Pancreas (tissue), 10 donors: ENCODE measurements at regions not wholly inside any gene's neighbourhood (a gene's known extent, or its start where the extent isn't known, plus 50 kb on each side); places are given as distances from the start of the nearest gene placed in this dataset.

Experiments
- ATAC-seq, 4 donors: fragments of 200-7000 bp; cut with Tn5 transposase; one replicate each; pipeline versions ENCODE4 v1.8.0 to v1.9.1; 2020; ENCODE audit warnings: mild to moderate bottlenecking in 4 of 4, moderate library complexity in 4 of 4
- DNase-seq, 6 donors: peaks; one replicate each; pipeline ENCODE4 v3.0.0-alpha.2; 2020
- FAIRE-seq: peaks from 2 replicates; lab custom pipeline; 2012; peaks lifted over from hg19 to GRCh38; lab: Jason Lieb, UNC
- H3K27ac ChIP-seq, 4 donors: fragments of 200-600 bp; sonication (generic); 1 replicate in 3 of 4; 2 replicates in 1 of 4; pipeline versions ENCODE4 v1.5.0 to v1.8.0; 2020
- H3K27me3 ChIP-seq, 4 donors: fragments of 200-600 bp; one replicate each; pipeline ENCODE4 v1.8.0; 2021
- H3K36me3 ChIP-seq, 3 donors: fragments of 200-600 bp; sonication (generic) in 1 of 3; one replicate each; pipeline versions ENCODE4 v1.5.0 to v1.8.0; 2020 to 2021
- H3K4me1 ChIP-seq, 3 donors: fragments of 200-600 bp; one replicate each; pipeline ENCODE4 v1.8.0; 2021
- H3K4me3 ChIP-seq, 4 donors: fragments of 200-600 bp; sonication (generic) in 2 of 4; one replicate each; pipeline versions ENCODE4 v1.5.0 to v1.8.0; 2020 to 2021
- H3K9me3 ChIP-seq, 4 donors: fragments of 200-600 bp; one replicate each; pipeline ENCODE4 v1.8.0; 2021
- CTCF ChIP-seq, 4 donors: fragments of 200-600 bp; sonication (generic) in 3 of 4; IDR thresholded peaks; one replicate each; pipeline versions ENCODE4 v1.5.0 to v1.8.0; 2021; ENCODE audit warnings: antibody characterized with exemption in 4 of 4
- WGBS, 2 donors: extraction: QIAGEN DNeasy Blood & Tissue Kit; methylation state at CpG; one replicate each; pipeline ENCODE4 v1.1.7; 2013; 5-methylcytosine and 5-hydroxymethylcytosine counted together
- intact Hi-C, 3 donors: fragments of 100-400 bp; cut with DNase I; formaldehyde crosslinking; loops; one replicate each; pipeline versions ENCODE4 v1.11.1 to v1.14.2; 2022
- donor health status: healthy with polysubstance abuse.
- donor health status: DM: no; HTN: no; CAD: no; lungs with moderate emphysema.
- donor health status: DM: no; HTN: no; CAD: no.
- donor health status: control.
- donor health status: control.
- donor health status: Bipolar disorder and iron deficiency.
- donor health status: DM: yes; HTN: yes; CAD: no.
- donor health status: DM: no; HTN: no; CAD: no.
- donor health status: DM: no; HTN: no; CAD: no.
- donor health status: DM: yes; HTN: yes; CAD: no.

GRCh38 chr13:52932649-52933048 lies 84.2 kb upstream of the PCDH8 start:
- Histone ChIP-seq H3K27me3 (no peaks in the 10 kb centered on the region), H3K27ac (no peak overlapping the region), H3K4me1 (no peaks in the 10 kb centered on the region), H3K36me3 (no peaks in the 10 kb centered on the region), H3K4me3 (no peak overlapping the region), H3K9me3 (no peaks in the 10 kb centered on the region)
- intact Hi-C loops: no loop called here
- ATAC-seq (no peak), FAIRE-seq (no peak), DNase-seq (no peak)
- 74% methylated on average over 6 of the region's 6 CpGs for WGBS, 2 donors
- TF ChIP-seq CTCF (IDR thresholded peaks at IDR 0.05): no peak

- no peaks in the 10 kb centered on the region for H3K36me3 ChIP-seq
- FAIRE-seq (no peak), ATAC-seq (no peak), DNase-seq (no peak)
- no peaks in the 10 kb centered on the region for H3K4me1 ChIP-seq
- no peak overlapping the region for H3K4me3 ChIP-seq
- intact Hi-C loops: no loop called here
- no peak overlapping the region for H3K27ac ChIP-seq
- no peaks in the 10 kb centered on the region for H3K9me3 ChIP-seq
- WGBS, 2 donors: 17 to 22% methylated on average over 4 of the region's 4 CpGs
- no peaks in the 10 kb centered on the region for H3K27me3 ChIP-seq
- no peak for TF ChIP-seq CTCF (IDR thresholded peaks at IDR 0.05)
These were observed 83.3 kb upstream of the PCDH8 start for GRCh38 chr13:52931539-52932431.

GRCh38 chr13:52931131-52931530 lies 82.7 kb upstream of the PCDH8 start:
- no peaks in the 10 kb centered on the region for H3K36me3 ChIP-seq
- H3K4me3 ChIP-seq: no peak overlapping the region
- no peaks in the 10 kb centered on the region for H3K4me1 ChIP-seq
- DNase-seq (no peak), ATAC-seq (no peak), FAIRE-seq (no peak)
- H3K9me3 ChIP-seq: no peaks in the 10 kb centered on the region
- H3K27me3 ChIP-seq: no peaks in the 10 kb centered on the region
- intact Hi-C loops: no loop called here
- H3K27ac ChIP-seq: no peak overlapping the region
- TF ChIP-seq CTCF (IDR thresholded peaks at IDR 0.05): no peak
- 62 to 66% methylated on average over 5 of the region's 5 CpGs for WGBS, 2 donors

- ATAC-seq: no peak
- Histone ChIP-seq H3K4me1 (no peaks in the 10 kb centered on the region), H3K9me3 (no peaks in the 10 kb centered on the region), H3K36me3 (no peaks in the 10 kb centered on the region), H3K27me3 (no peaks in the 10 kb centered on the region), H3K4me3 (no peak overlapping the region), H3K27ac (no peak overlapping the region)
- intact Hi-C loops: no loop called here
- no peak for FAIRE-seq
- TF ChIP-seq CTCF (IDR thresholded peaks at IDR 0.05): no peak
- 62 to 65% methylated on average over 2 of the region's 2 CpGs for WGBS, 2 donors
- no peak for DNase-seq
These were observed 81.4 kb upstream of the PCDH8 start for GRCh38 chr13:52929846-52930245.

- no peaks in the 10 kb centered on the region for H3K27me3 ChIP-seq
- intact Hi-C loops: no loop called here
- no peaks in the 10 kb centered on the region for H3K36me3 ChIP-seq
- H3K4me1 ChIP-seq: no peaks in the 10 kb centered on the region
- no peaks in the 10 kb centered on the region for H3K9me3 ChIP-seq
- H3K27ac ChIP-seq: no peak overlapping the region
- DNase-seq: no peak
- no peak for ATAC-seq
- FAIRE-seq: no peak
- no peak overlapping the region for H3K4me3 ChIP-seq
- 84 to 96% methylated on average over 2 of the region's 2 CpGs for WGBS, 2 donors
- TF ChIP-seq CTCF (IDR thresholded peaks at IDR 0.05): no peak
These were observed 78.5 kb upstream of the PCDH8 start for GRCh38 chr13:52926971-52927370.
